ENCODE measurements at regions not wholly inside any gene's neighbourhood (a gene's known extent, or its start where the extent isn't known, plus 50 kb on each side); places are given as distances from the start of the nearest gene placed in this dataset.

GRCh38 chr5:88144219-88145001 lies 124.2 kb downstream of the TMEM161B start:
- DNase-seq, result no peak

GRCh38 chr5:88143693-88144218 lies 124.9 kb downstream of the TMEM161B start:
- no peak for DNase-seq

- no peak for DNase-seq
Measured at GRCh38 chr5:88142886-88143692, 125.6 kb downstream of the TMEM161B start.

GRCh38 chr5:88142636-88142885 lies 126.1 kb downstream of the TMEM161B start:
- no peak for DNase-seq

GRCh38 chr5:88140856-88141752 lies 127.5 kb downstream of the TMEM161B start:
- peak; percentile 15 to 48 (median 26) for DNase-seq

GRCh38 chr5:88140396-88140855 lies 128.2 kb downstream of the TMEM161B start:
- no peak for DNase-seq

GRCh38 chr5:88130211-88130815 lies 138.3 kb downstream of the TMEM161B start:
- no peak for DNase-seq

GRCh38 chr5:88128813-88129212 lies 139.8 kb downstream of the TMEM161B start:
- no peak for DNase-seq

- no peak for DNase-seq
Measured at GRCh38 chr5:88119535-88120125, 149.0 kb downstream of the TMEM161B start.

- no peak for DNase-seq
Measured at GRCh38 chr5:88118179-88118578, 150.5 kb downstream of the TMEM161B start.

GRCh38 chr5:88117546-88117945 lies 151.1 kb downstream of the TMEM161B start:
- DNase-seq, result no peak

- DNase-seq, result no peak
Measured at GRCh38 chr5:88116396-88116795, 152.2 kb downstream of the TMEM161B start.

- DNase-seq, result no peak
Measured at GRCh38 chr5:88115211-88115610, 153.4 kb downstream of the TMEM161B start.

- no peak for DNase-seq
Measured at GRCh38 chr5:88113429-88113828, 155.2 kb downstream of the TMEM161B start.

GRCh38 chr5:88109818-88110217 lies 158.8 kb downstream of the TMEM161B start:
- DNase-seq, result no peak

- no peak for DNase-seq
Measured at GRCh38 chr5:88108490-88109279, 160.0 kb downstream of the TMEM161B start.

GRCh38 chr5:88094906-88095496 lies 173.6 kb downstream of the TMEM161B start:
- no peak for DNase-seq

- DNase-seq, result no peak
Measured at GRCh38 chr5:88094403-88094802, 174.2 kb downstream of the TMEM161B start.

- no peak for DNase-seq
Measured at GRCh38 chr5:88093765-88094164, 174.9 kb downstream of the TMEM161B start.

- no peak for DNase-seq
Measured at GRCh38 chr5:88092958-88093605, 175.6 kb downstream of the TMEM161B start.
